Breast epithelium (tissue), 3 donors: ENCODE measurements at regions not wholly inside any gene's neighbourhood (a gene's known extent, or its start where the extent isn't known, plus 50 kb on each side); places are given as distances from the start of the nearest gene placed in this dataset.

Experiments
- CTCF ChIP-seq, 3 donors: fragments of 450-650 bp; IDR thresholded peaks; one replicate each; pipeline ENCODE4 v1.5.1; 2016 to 2017; ENCODE audit warnings: antibody characterized with exemption in 3 of 3, mild to moderate bottlenecking in 3 of 3, moderate library complexity in 3 of 3
- POLR2A ChIP-seq: fragments of 450-650 bp; IDR thresholded peaks from one replicate; pipeline ENCODE4 v1.6.1; 2016; ENCODE audit warnings: antibody characterized with exemption, mild to moderate bottlenecking, moderate library complexity

- no peak for TF ChIP-seq CTCF (IDR thresholded peaks at IDR 0.05)
- no peak for TF ChIP-seq POLR2A
Measured at GRCh38 chr9:126127591-126127990, 199.0 kb upstream of the MVB12B start.
